ENCODE measurements at regions not wholly inside any gene's neighbourhood (a gene's known extent, or its start where the extent isn't known, plus 50 kb on each side); places are given as distances from the start of the nearest gene placed in this dataset.
"Not testable (repeated sequence)": the region's sequence is repeated elsewhere in the genome, so short reads cannot be mapped to it uniquely, and the experiment has no call there.

DNA sequence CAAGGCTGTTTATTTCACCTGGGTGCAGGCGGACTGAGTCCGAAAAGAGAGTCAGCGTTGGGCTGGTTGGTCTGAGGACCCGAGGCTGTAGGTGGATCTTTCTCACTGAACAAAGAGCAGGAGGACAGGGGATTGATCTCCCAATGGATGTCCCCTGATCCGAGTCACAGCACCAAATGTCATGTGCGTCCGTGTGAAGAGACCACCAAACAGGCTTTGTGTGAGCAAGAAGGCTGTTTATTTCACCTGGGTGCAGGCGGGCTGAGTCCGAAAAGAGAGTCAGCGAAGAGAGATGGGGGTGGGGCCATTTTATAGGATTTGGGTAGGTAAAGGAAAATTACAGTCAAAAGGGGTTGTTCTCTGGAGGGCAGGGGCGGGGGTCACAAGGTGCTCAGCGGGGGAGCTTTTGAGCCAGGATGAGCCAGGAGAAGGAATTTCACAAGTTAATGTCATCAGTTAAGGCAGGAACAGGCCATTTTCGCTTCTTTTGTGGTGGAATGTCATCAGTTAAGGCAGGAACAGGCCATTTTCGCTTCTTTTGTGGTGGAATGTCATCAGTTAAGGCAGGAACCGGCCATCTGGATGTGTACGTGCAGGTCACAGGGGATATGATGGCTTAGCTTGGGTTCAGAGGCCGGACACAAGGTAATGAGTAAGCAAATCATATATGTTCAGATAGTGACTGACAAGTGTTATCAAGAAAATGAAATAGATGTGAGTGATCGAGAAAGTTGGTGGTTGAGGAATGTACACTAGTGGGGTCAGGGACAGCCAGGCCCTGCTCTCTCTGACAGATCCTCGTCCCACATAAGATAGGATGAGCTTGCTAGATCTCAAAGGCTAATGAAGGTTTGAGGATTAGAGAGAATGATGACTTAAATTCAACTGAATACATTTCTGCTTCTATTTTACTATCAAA lies 760.0 kb downstream of the KCNT2 start:
- 32% methylated on average over 15 of the region's 19 CpGs for WGBS (ENCODE audit: insufficient coverage, low coverage, missing lambda C conversion rate)
- BruUV-seq (replicated peaks); H3K4me1 ChIP-seq (replicated peaks in 1 of 2; ENCODE audit: control insufficient read depth in 2 of 2, insufficient read depth in 2 of 2, low read length in 2 of 2); H4K20me1 ChIP-seq (replicated peaks; ENCODE audit: control insufficient read depth, insufficient read depth, low read length); H3K4me2 ChIP-seq (ENCODE audit: insufficient read depth, low read length); FAIRE-seq; CTCF ChIA-PET (ENCODE audit: low intra/inter-chr PET ratio); H3K9me3 ChIP-seq (replicated peaks; ENCODE audit: control insufficient read depth, insufficient read depth, low read depth, low read length); DNase-seq (ENCODE audit: extremely low read depth in 1 of 4, low spot score in 3 of 4); H3K79me2 ChIP-seq (ENCODE audit: control insufficient read depth, insufficient read depth, low read length); H3K9me1 ChIP-seq (ENCODE audit: control insufficient read depth, insufficient read depth, low read length); in situ Hi-C loops (cut with MboI); H3K36me3 ChIP-seq (ENCODE audit: control insufficient read depth, insufficient read depth, low read length); H3K9ac ChIP-seq (ENCODE audit: insufficient read depth in 1 of 2, low read depth in 2 of 2, low read length in 2 of 2); H3K27ac ChIP-seq (ENCODE audit: extremely low read depth, low read depth, low read length); H3K4me3 ChIP-seq; intact Hi-C loops (cut with micrococcal nuclease); H3K27me3 ChIP-seq (ENCODE audit: control insufficient read depth in 2 of 2, insufficient read depth in 2 of 2, low read length in 2 of 2); POLR2A ChIA-PET: not testable (repeated sequence)
- ATAC-seq = peak; percentile 56
- peak overlapping the region; percentile 61; the same call in 1 of the 2 replicates for H2AFZ ChIP-seq (ENCODE audit: low read depth, low read length)
- 0 out of 4 replicates have a peak, but pooled peaks of 1 of the 2 experiments have one; percentile 37 for TF ChIP-seq ARNT (IDR thresholded peaks at IDR 0.05)
- TF ChIP-seq PKNOX1 (IDR thresholded peaks at IDR 0.05) = peak; percentile 24; the same call in 1 of the 2 replicates
- TF ChIP-seq NFE2 (IDR thresholded peaks at IDR 0.05; ENCODE audit: low read depth) = peak; percentile 18; the same call in 1 of the 2 replicates

- CTCF ChIA-PET (ENCODE audit: low intra/inter-chr PET ratio) = no interaction called here
- POLR2A ChIA-PET = no interaction called here
- no peaks in the 10 kb centered on the region for H3K79me2 ChIP-seq (ENCODE audit: control insufficient read depth, insufficient read depth, low read length)
- 0 out of 2 replicates have a peak overlapping the region, but pooled peaks have one; percentile 25 for H2AFZ ChIP-seq (ENCODE audit: low read depth, low read length)
- no peak for ATAC-seq
- no peaks in the 10 kb centered on the region for H3K9me3 ChIP-seq (replicated peaks; ENCODE audit: control insufficient read depth, insufficient read depth, low read depth, low read length)
- no peak overlapping the region for H3K4me3 ChIP-seq
- WGBS (ENCODE audit: insufficient coverage, low coverage, missing lambda C conversion rate) = 35% methylated on average over 4 of the region's 4 CpGs
- H3K27me3 ChIP-seq (ENCODE audit: control insufficient read depth in 2 of 2, insufficient read depth in 2 of 2, low read length in 2 of 2) = no peaks in the 10 kb centered on the region
- no peak for FAIRE-seq
- H3K27ac ChIP-seq (ENCODE audit: extremely low read depth, low read depth, low read length) = no peak overlapping the region
- H3K9me1 ChIP-seq (ENCODE audit: control insufficient read depth, insufficient read depth, low read length) = no peaks in the 10 kb centered on the region
- no peak overlapping the region for H3K4me2 ChIP-seq (ENCODE audit: insufficient read depth, low read length)
- H3K9ac ChIP-seq (ENCODE audit: insufficient read depth in 1 of 2, low read depth in 2 of 2, low read length in 2 of 2) = no peak overlapping the region
- in situ Hi-C loops (cut with MboI) (no loop called here), intact Hi-C loops (cut with micrococcal nuclease) (no loop called here)
- H4K20me1 ChIP-seq (replicated peaks; ENCODE audit: control insufficient read depth, insufficient read depth, low read length) = no peaks in the 10 kb centered on the region
- H3K4me1 ChIP-seq (replicated peaks in 1 of 2; ENCODE audit: control insufficient read depth in 2 of 2, insufficient read depth in 2 of 2, low read length in 2 of 2) = no peaks in the 10 kb centered on the region
- BruUV-seq (replicated peaks) = no TSS peak
- peak in 1 of 4 experiments; percentile 24 for DNase-seq (ENCODE audit: extremely low read depth in 1 of 4, low spot score in 3 of 4)
- no peaks in the 10 kb centered on the region for H3K36me3 ChIP-seq (ENCODE audit: control insufficient read depth, insufficient read depth, low read length)
- TF ChIP-seq GTF2E2 (tag; IDR thresholded peaks at IDR 0.05) = no peak
- TF ChIP-seq, protein P1, sequence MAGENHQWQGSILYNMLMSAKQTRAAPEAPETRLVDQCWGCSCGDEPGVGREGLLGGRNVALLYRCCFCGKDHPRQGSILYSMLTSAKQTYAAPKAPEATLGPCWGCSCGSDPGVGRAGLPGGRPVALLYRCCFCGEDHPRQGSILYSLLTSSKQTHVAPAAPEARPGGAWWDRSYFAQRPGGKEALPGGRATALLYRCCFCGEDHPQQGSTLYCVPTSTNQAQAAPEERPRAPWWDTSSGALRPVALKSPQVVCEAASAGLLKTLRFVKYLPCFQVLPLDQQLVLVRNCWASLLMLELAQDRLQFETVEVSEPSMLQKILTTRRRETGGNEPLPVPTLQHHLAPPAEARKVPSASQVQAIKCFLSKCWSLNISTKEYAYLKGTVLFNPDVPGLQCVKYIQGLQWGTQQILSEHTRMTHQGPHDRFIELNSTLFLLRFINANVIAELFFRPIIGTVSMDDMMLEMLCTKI (IDR thresholded peaks at IDR 0.05; ENCODE audit: partially characterized antibody) = no peak
- no peak for TF ChIP-seq ZNF143 (CRISPR knock-in tag; IDR thresholded peaks at IDR 0.05)
- peak; percentile 30; the same call in 1 of the 2 replicates for TF ChIP-seq MAFF (IDR thresholded peaks at IDR 0.05; ENCODE audit: low read length)
- TF ChIP-seq ZNF316 (IDR thresholded peaks at IDR 0.05) = peak; percentile 90
- no peak for TF ChIP-seq SAFB (IDR thresholded peaks at IDR 0.05; ENCODE audit: borderline replicate concordance, low read depth, low read length)
- TF ChIP-seq, protein P2, sequence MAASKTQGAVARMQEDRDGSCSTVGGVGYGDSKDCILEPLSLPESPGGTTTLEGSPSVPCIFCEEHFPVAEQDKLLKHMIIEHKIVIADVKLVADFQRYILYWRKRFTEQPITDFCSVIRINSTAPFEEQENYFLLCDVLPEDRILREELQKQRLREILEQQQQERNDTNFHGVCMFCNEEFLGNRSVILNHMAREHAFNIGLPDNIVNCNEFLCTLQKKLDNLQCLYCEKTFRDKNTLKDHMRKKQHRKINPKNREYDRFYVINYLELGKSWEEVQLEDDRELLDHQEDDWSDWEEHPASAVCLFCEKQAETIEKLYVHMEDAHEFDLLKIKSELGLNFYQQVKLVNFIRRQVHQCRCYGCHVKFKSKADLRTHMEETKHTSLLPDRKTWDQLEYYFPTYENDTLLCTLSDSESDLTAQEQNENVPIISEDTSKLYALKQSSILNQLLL (CRISPR knock-in tag; IDR thresholded peaks at IDR 0.05; ENCODE audit: borderline replicate concordance) = no peak
- TF ChIP-seq GTF2B (IDR thresholded peaks at IDR 0.05; ENCODE audit: extremely low read depth, insufficient read length) = no peak
- no peak for TF ChIP-seq ARNT (IDR thresholded peaks at IDR 0.05)
Measured at GRCh38 chr1:195831789-195832188, 776.5 kb downstream of the KCNT2 start.

All from K562 (cell line).